ENCODE measurements at regions not wholly inside any gene's neighbourhood (a gene's known extent, or its start where the extent isn't known, plus 50 kb on each side); places are given as distances from the start of the nearest gene placed in this dataset.

DNA sequence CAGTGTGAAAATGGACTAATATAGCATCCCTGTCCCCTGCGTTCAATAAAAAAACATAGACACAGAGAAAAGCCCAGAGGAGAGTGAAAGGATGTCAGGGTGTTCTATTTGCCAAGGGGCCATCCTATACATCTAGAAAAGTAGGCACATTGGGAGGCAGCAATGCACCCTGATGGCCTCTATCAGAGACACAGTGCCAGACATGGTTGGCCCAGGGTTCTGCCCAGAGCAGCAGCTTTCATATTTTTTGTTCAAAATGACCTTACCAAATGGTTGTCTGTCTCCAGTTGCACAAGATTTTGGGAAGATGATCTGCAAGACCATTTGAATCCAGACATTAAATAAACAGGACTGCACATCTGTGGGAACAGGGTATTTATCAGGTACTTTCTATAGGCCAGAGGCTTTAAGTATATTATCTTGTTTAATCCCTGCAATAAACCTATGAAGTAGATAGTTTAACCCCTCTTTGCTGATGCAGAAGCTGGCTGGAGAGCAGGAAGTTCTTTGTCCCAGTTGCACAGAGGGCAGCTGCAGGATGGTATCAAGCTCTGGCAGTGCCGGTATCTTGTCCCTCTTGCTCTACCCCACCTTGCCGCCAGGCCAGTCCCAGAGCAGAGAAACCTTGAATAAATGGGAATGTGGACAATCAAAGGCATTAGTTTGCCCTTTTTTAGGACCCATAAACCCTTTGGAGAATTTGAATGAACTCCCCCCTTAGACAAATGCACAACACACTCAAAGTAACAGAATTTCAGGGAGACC is 171.8 kb upstream of the PWP1 start:
- Histone ChIP-seq H2BK12ac (ENCODE audit: insufficient read length, low read depth, low read length) (no peak overlapping the region), H3K79me1 (ENCODE audit: insufficient read depth, low read depth, low read length, poor library complexity, severe bottlenecking) (no peaks in the 10 kb centered on the region), H3K9me3 (ENCODE audit: control insufficient read depth, low read depth, low read length) (no peaks in the 10 kb centered on the region), H2BK120ac (ENCODE audit: low read depth, low read length, poor library complexity, severe bottlenecking) (no peak overlapping the region), H3T11ph (ENCODE audit: low read length) (no peak overlapping the region), H3K18ac (ENCODE audit: insufficient read length, low read depth, low read length) (no peak overlapping the region), H3K9ac (ENCODE audit: extremely low read depth, insufficient read length, low read length) (no peak overlapping the region), H2BK20ac (ENCODE audit: low read depth, low read length, poor library complexity, severe bottlenecking) (no peak overlapping the region), H2AK5ac (ENCODE audit: insufficient read length, low read length) (no peak overlapping the region), H3K4me1 (ENCODE audit: insufficient read depth, low read length) (peaks cover 3% of the 10 kb centered on the region), H4K91ac (ENCODE audit: insufficient read length, low read depth, low read length) (no peak overlapping the region), H3K23me2 (ENCODE audit: insufficient read length, low read depth, low read length, poor library complexity, severe bottlenecking) (no peaks in the 10 kb centered on the region), H3K14ac (ENCODE audit: insufficient read depth, low read length) (no peak overlapping the region), H4K5ac (ENCODE audit: insufficient read length, low read depth, low read length) (no peak overlapping the region), H3K23ac (ENCODE audit: insufficient read length, low read depth, low read length) (no peak overlapping the region), H3K27ac (ENCODE audit: insufficient read length, low read depth, low read length) (no peak overlapping the region), H3K4me2 (ENCODE audit: insufficient read depth, insufficient read length, low read length) (no peak overlapping the region), H2AFZ (ENCODE audit: low read length) (no peak overlapping the region), H3K27me3 (ENCODE audit: insufficient read depth, low read length) (no peaks in the 10 kb centered on the region), H2BK5ac (ENCODE audit: insufficient read length, low read length) (no peak overlapping the region), H4K20me1 (ENCODE audit: control insufficient read depth, insufficient read depth, insufficient read length) (no peaks in the 10 kb centered on the region), H2BK15ac (ENCODE audit: low read depth, low read length) (no peak overlapping the region), H4K8ac (replicated peaks; ENCODE audit: insufficient read length, low read depth, low read length) (no peak overlapping the region), H3K4ac (ENCODE audit: low read depth, low read length) (no peak overlapping the region), H3K56ac (ENCODE audit: insufficient read length, low read depth, low read length) (no peak overlapping the region), H3K79me2 (ENCODE audit: insufficient read depth, low read length) (no peaks in the 10 kb centered on the region)
- Mint-ChIP-seq H3K4me3 (no peak overlapping the region), H3K36me3 (ENCODE audit: insufficient read depth in 1 of 3, low read depth in 3 of 3) (no peaks in the 10 kb centered on the region), H3K27ac (no peak overlapping the region), H3K27me3 (ENCODE audit: low read depth) (no peaks in the 10 kb centered on the region; the same call in 1 of the 2 replicates), H3K4me1 (peaks cover 14 to 17% of the 10 kb centered on the region in 2 experiments), H3K9me3 (no peaks in the 10 kb centered on the region; a peak in 2 of 5 replicates)
- TF ChIP-seq, protein P1, sequence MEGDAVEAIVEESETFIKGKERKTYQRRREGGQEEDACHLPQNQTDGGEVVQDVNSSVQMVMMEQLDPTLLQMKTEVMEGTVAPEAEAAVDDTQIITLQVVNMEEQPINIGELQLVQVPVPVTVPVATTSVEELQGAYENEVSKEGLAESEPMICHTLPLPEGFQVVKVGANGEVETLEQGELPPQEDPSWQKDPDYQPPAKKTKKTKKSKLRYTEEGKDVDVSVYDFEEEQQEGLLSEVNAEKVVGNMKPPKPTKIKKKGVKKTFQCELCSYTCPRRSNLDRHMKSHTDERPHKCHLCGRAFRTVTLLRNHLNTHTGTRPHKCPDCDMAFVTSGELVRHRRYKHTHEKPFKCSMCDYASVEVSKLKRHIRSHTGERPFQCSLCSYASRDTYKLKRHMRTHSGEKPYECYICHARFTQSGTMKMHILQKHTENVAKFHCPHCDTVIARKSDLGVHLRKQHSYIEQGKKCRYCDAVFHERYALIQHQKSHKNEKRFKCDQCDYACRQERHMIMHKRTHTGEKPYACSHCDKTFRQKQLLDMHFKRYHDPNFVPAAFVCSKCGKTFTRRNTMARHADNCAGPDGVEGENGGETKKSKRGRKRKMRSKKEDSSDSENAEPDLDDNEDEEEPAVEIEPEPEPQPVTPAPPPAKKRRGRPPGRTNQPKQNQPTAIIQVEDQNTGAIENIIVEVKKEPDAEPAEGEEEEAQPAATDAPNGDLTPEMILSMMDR (conservative IDR thresholded peaks at IDR 0.05): no peak
- DNase-seq: no peak
- no CpG with 5 or more reads among the region's 3 CpGs for WGBS (ENCODE audit: extremely low coverage, insufficient read length, low lambda C conversion rate)

All from H9 (cell line).